ENCODE measurements at regions not wholly inside any gene's neighbourhood (a gene's known extent, or its start where the extent isn't known, plus 50 kb on each side); places are given as distances from the start of the nearest gene placed in this dataset.

GRCh38 chrX:88366314-88366713 lies 380.7 kb upstream of the CPXCR1 start:
- no peak for TF ChIP-seq CTCF (IDR thresholded peaks at IDR 0.05)
- TF ChIP-seq EZH2 (IDR thresholded peaks at IDR 0.05; ENCODE audit: borderline replicate concordance, insufficient read depth, low read depth, low read length, poor library complexity, severe bottlenecking), result no peak
